ENCODE measurements at regions not wholly inside any gene's neighbourhood (a gene's known extent, or its start where the extent isn't known, plus 50 kb on each side); places are given as distances from the start of the nearest gene placed in this dataset.

GRCh38 chr1:30507401-30508174 lies 215.8 kb downstream of the MATN1 start:
- DNase-seq (ENCODE audit: low read depth in 1 of 2, low spot score in 1 of 2) = no peak
- in situ Hi-C loops (cut with HindIII; ENCODE audit: low pct_unique_long_range_greater_than_20kb, low sequenced_read_pairs) = no loop called here
- no peak for TF ChIP-seq JUND (IDR thresholded peaks at IDR 0.05; ENCODE audit: low read depth)

- in situ Hi-C loops (cut with HindIII; ENCODE audit: low pct_unique_long_range_greater_than_20kb, low sequenced_read_pairs) = no loop called here
- DNase-seq (ENCODE audit: low read depth in 1 of 2, low spot score in 1 of 2) = no peak
- TF ChIP-seq JUND (IDR thresholded peaks at IDR 0.05; ENCODE audit: low read depth) = no peak
Measured at GRCh38 chr1:30507016-30507312, 216.4 kb downstream of the MATN1 start.

- DNase-seq (ENCODE audit: low read depth in 1 of 2, low spot score in 1 of 2) = no peak
- no peak for TF ChIP-seq JUND (IDR thresholded peaks at IDR 0.05; ENCODE audit: low read depth)
- in situ Hi-C loops (cut with HindIII; ENCODE audit: low pct_unique_long_range_greater_than_20kb, low sequenced_read_pairs) = no loop called here
Measured at GRCh38 chr1:30506291-30507015, 216.9 kb downstream of the MATN1 start.

- in situ Hi-C loops (cut with HindIII; ENCODE audit: low pct_unique_long_range_greater_than_20kb, low sequenced_read_pairs) = no loop called here
- no peak for DNase-seq (ENCODE audit: low read depth in 1 of 2, low spot score in 1 of 2)
- no peak for TF ChIP-seq JUND (IDR thresholded peaks at IDR 0.05; ENCODE audit: low read depth)
Measured at GRCh38 chr1:30505853-30506252, 217.5 kb downstream of the MATN1 start.

- DNase-seq (ENCODE audit: low read depth in 1 of 2, low spot score in 1 of 2) = no peak
- in situ Hi-C loops (cut with HindIII; ENCODE audit: low pct_unique_long_range_greater_than_20kb, low sequenced_read_pairs) = no loop called here
Measured at GRCh38 chr1:30492451-30492850, 230.9 kb downstream of the MATN1 start.

GRCh38 chr1:30491831-30492230 lies 231.6 kb downstream of the MATN1 start:
- no peak for DNase-seq (ENCODE audit: low read depth in 1 of 2, low spot score in 1 of 2)
- TF ChIP-seq JUND (IDR thresholded peaks at IDR 0.05; ENCODE audit: low read depth) = no peak
- in situ Hi-C loops (cut with HindIII; ENCODE audit: low pct_unique_long_range_greater_than_20kb, low sequenced_read_pairs) = no loop called here

More at GRCh38 chr1:30492451-30492850, 230.9 kb downstream of the MATN1 start:
- TF ChIP-seq JUND (IDR thresholded peaks at IDR 0.05; ENCODE audit: low read depth) = no peak

GRCh38 chr1:30490554-30491053 lies 232.8 kb downstream of the MATN1 start:
- no peak for DNase-seq (ENCODE audit: low read depth in 1 of 2, low spot score in 1 of 2)
- in situ Hi-C loops (cut with HindIII; ENCODE audit: low pct_unique_long_range_greater_than_20kb, low sequenced_read_pairs) = no loop called here
- no peak for TF ChIP-seq JUND (IDR thresholded peaks at IDR 0.05; ENCODE audit: low read depth)

- in situ Hi-C loops (cut with HindIII; ENCODE audit: low pct_unique_long_range_greater_than_20kb, low sequenced_read_pairs) = no loop called here
- peak in 1 of 2 experiments; percentile 57 for DNase-seq (ENCODE audit: low read depth in 1 of 2, low spot score in 1 of 2)
- no peak for TF ChIP-seq JUND (IDR thresholded peaks at IDR 0.05; ENCODE audit: low read depth)
Measured at GRCh38 chr1:30489737-30490389, 233.5 kb downstream of the MATN1 start.

- in situ Hi-C loops (cut with HindIII; ENCODE audit: low pct_unique_long_range_greater_than_20kb, low sequenced_read_pairs) = no loop called here
- TF ChIP-seq JUND (IDR thresholded peaks at IDR 0.05; ENCODE audit: low read depth) = no peak
- no peak for DNase-seq (ENCODE audit: low read depth in 1 of 2, low spot score in 1 of 2)
Measured at GRCh38 chr1:30488324-30488913, 235.0 kb downstream of the MATN1 start.

GRCh38 chr1:30487042-30487441 lies 236.3 kb downstream of the MATN1 start:
- in situ Hi-C loops (cut with HindIII; ENCODE audit: low pct_unique_long_range_greater_than_20kb, low sequenced_read_pairs) = no loop called here
- TF ChIP-seq JUND (IDR thresholded peaks at IDR 0.05; ENCODE audit: low read depth) = no peak
- DNase-seq (ENCODE audit: low read depth in 1 of 2, low spot score in 1 of 2) = peak in 1 of 2 experiments; percentile 13

GRCh38 chr1:30485072-30485471 lies 238.3 kb downstream of the MATN1 start:
- in situ Hi-C loops (cut with HindIII; ENCODE audit: low pct_unique_long_range_greater_than_20kb, low sequenced_read_pairs) = no loop called here
- DNase-seq (ENCODE audit: low read depth in 1 of 2, low spot score in 1 of 2) = no peak
- TF ChIP-seq JUND (IDR thresholded peaks at IDR 0.05; ENCODE audit: low read depth) = no peak

- in situ Hi-C loops (cut with HindIII; ENCODE audit: low pct_unique_long_range_greater_than_20kb, low sequenced_read_pairs) = no loop called here
- DNase-seq (ENCODE audit: low read depth in 1 of 2, low spot score in 1 of 2) = no peak
- TF ChIP-seq JUND (IDR thresholded peaks at IDR 0.05; ENCODE audit: low read depth) = no peak
Measured at GRCh38 chr1:30484668-30485067, 238.7 kb downstream of the MATN1 start.

Data from T47D (cell line).